ENCODE measurements at regions not wholly inside any gene's neighbourhood (a gene's known extent, or its start where the extent isn't known, plus 50 kb on each side); places are given as distances from the start of the nearest gene placed in this dataset.

DNA sequence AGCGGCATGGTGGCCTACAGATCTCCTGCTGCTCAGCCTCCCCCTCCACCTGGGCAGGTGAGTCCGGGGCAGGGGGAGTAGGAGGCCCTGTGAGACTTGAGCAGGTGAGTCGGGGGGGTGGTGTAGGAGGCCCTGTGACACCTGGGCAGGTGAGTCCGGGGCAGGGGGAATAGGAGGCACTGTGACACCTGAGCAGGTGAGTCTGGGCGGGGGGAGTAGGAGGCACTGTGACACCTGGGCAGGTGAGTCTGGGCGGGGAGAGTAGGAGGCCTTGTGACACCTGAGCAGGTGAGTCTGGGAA lies 299.3 kb downstream of the BRD1 start:
- peaks cover 5% of the 10 kb centered on the region for H3K9me3 Mint-ChIP-seq

GRCh38 chr22:49527611-49528419 lies 299.9 kb downstream of the BRD1 start:
- peaks cover 5% of the 10 kb centered on the region for H3K9me3 Mint-ChIP-seq
- H3K27ac Mint-ChIP-seq: no peak overlapping the region
- no peak overlapping the region for H3K4me3 Mint-ChIP-seq
- no peaks in the 10 kb centered on the region for H3K36me3 Mint-ChIP-seq (ENCODE audit: low read depth)
- TF ChIP-seq CTCF (IDR thresholded peaks at IDR 0.05; ENCODE audit: unreplicated experiment in 3 of 3): no peak
- H3K27me3 Mint-ChIP-seq (ENCODE audit: low read depth): peaks cover 65% of the 10 kb centered on the region
- H3K4me1 Mint-ChIP-seq: peaks cover 16% of the 10 kb centered on the region

More for the DNA sequence above, 299.3 kb downstream of the BRD1 start:
- H3K4me1 Mint-ChIP-seq: peaks cover 16% of the 10 kb centered on the region
- peaks cover 67% of the 10 kb centered on the region for H3K27me3 Mint-ChIP-seq (ENCODE audit: low read depth)
- H3K27ac Mint-ChIP-seq: no peak overlapping the region
- H3K36me3 Mint-ChIP-seq (ENCODE audit: low read depth): no peaks in the 10 kb centered on the region
- no peak for TF ChIP-seq CTCF (IDR thresholded peaks at IDR 0.05; ENCODE audit: unreplicated experiment in 3 of 3)
- H3K4me3 Mint-ChIP-seq: no peak overlapping the region

DNA sequence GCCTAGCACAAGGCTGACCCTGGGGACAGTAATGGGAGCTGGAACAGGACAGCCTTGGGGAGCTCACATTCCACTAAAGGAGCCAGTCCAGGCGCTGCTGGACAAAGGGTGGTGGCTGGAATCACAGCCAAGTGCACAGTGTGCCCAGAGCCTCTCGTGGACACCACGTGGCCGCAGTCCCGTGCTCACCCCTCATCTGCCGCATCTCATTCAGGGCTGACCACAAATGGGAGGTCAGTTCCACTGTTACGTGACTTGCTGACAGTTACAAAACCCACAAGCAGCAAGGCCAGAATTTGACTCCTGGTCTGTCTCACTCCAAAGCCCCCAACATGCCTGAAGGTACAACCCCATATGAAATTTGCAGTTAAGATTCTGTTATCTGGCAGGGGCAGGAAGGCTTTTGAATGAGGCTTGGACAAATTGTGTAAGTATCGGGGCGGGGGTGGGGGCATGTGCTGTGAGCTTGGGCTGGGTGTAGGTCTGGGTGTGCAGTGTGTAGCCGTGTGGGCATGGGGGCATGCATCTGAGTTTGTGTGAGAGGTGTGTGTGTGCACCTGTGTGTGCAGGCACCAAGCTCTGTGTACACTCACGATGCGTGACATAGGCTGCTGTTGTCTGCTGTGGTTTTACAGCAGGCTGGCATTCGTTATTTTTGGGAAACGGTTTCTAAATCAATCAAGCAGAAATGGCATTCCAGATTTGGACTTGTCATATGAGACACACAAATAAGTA lies 301.7 kb downstream of the BRD1 start:
- no peak for TF ChIP-seq CTCF (IDR thresholded peaks at IDR 0.05; ENCODE audit: unreplicated experiment in 3 of 3)
- Mint-ChIP-seq H3K27me3 (ENCODE audit: low read depth) (peaks cover 64% of the 10 kb centered on the region), H3K36me3 (ENCODE audit: low read depth) (no peaks in the 10 kb centered on the region), H3K4me3 (no peak overlapping the region), H3K9me3 (peaks cover 8% of the 10 kb centered on the region), H3K4me1 (peaks cover 30% of the 10 kb centered on the region), H3K27ac (no peak overlapping the region)

DNA sequence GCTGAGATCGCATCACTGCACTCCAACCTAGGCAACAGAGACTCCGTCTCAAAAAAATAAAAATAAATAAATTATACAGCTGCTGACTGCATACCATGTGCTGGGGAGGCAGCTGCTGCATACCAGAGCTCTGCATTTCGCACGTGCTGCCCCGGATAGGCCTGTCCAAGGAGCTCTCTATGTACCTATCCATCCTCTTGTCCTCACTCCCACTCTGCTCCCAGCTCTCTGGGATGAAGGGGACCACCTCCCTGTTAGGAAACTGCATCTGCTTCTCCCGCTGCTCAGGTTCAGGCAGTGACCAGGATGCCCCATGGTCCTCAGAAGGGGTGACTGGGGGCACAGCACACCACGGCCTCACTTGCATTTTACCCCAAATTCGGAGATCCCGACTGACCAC lies 302.3 kb downstream of the BRD1 start:
- Mint-ChIP-seq H3K36me3 (ENCODE audit: low read depth) (no peaks in the 10 kb centered on the region), H3K4me1 (peaks cover 31% of the 10 kb centered on the region), H3K27ac (no peak overlapping the region), H3K27me3 (ENCODE audit: low read depth) (peaks cover 59% of the 10 kb centered on the region), H3K9me3 (peaks cover 6% of the 10 kb centered on the region), H3K4me3 (no peak overlapping the region)
- no peak for TF ChIP-seq CTCF (IDR thresholded peaks at IDR 0.05; ENCODE audit: unreplicated experiment in 3 of 3)

GRCh38 chr22:49524362-49524761 lies 303.3 kb downstream of the BRD1 start:
- Mint-ChIP-seq H3K27ac (no peak overlapping the region), H3K4me1 (peaks cover 35% of the 10 kb centered on the region), H3K27me3 (ENCODE audit: low read depth) (peaks cover 56% of the 10 kb centered on the region), H3K4me3 (no peak overlapping the region), H3K9me3 (peaks cover 8% of the 10 kb centered on the region), H3K36me3 (ENCODE audit: low read depth) (no peaks in the 10 kb centered on the region)
- TF ChIP-seq CTCF (IDR thresholded peaks at IDR 0.05; ENCODE audit: unreplicated experiment in 3 of 3): no peak

Data from nephron (organoid).